ENCODE measurements at regions not wholly inside any gene's neighbourhood (a gene's known extent, or its start where the extent isn't known, plus 50 kb on each side); places are given as distances from the start of the nearest gene placed in this dataset.

DNA sequence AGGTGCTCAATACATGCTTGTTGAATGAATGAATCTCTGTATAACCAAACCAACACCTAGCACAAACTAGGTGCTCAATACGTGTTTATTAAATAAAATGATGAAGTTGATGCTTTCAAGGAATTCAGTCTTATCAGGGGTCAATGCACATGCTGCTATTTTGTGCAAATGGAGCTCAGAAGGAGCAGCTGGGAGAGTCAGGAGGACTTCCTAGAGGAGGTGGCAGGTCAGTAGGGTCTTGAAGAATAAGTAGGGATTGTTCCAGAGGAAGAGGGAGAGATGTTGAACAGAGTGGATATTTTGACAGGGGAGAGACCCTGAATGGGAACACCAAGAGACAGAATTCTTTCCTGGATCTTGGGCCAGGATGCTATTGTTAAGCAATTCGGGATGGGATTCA is 92.7 kb upstream of the LHX1 start:
- no peak for TF ChIP-seq EP300 (IDR thresholded peaks at IDR 0.05)
- TF ChIP-seq, protein P1, sequence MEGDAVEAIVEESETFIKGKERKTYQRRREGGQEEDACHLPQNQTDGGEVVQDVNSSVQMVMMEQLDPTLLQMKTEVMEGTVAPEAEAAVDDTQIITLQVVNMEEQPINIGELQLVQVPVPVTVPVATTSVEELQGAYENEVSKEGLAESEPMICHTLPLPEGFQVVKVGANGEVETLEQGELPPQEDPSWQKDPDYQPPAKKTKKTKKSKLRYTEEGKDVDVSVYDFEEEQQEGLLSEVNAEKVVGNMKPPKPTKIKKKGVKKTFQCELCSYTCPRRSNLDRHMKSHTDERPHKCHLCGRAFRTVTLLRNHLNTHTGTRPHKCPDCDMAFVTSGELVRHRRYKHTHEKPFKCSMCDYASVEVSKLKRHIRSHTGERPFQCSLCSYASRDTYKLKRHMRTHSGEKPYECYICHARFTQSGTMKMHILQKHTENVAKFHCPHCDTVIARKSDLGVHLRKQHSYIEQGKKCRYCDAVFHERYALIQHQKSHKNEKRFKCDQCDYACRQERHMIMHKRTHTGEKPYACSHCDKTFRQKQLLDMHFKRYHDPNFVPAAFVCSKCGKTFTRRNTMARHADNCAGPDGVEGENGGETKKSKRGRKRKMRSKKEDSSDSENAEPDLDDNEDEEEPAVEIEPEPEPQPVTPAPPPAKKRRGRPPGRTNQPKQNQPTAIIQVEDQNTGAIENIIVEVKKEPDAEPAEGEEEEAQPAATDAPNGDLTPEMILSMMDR (IDR thresholded peaks at IDR 0.05) = no peak
- TF ChIP-seq POLR2A (IDR thresholded peaks at IDR 0.05) = no peak

Measured in tibial nerve (tissue), 4 donors.